Thyroid gland (tissue), 4 donors: ENCODE measurements at regions not wholly inside any gene's neighbourhood (a gene's known extent, or its start where the extent isn't known, plus 50 kb on each side); places are given as distances from the start of the nearest gene placed in this dataset.

Experiments
- DNase-seq, 2 donors: peaks; one replicate each; pipeline ENCODE4 v3.0.0-alpha.2; 2019
- H3K27ac ChIP-seq, 3 donors: fragments of 200-600 bp; sonication (generic); 1 replicate in 2 of 3; 2 replicates in 1 of 3; pipeline ENCODE4 v1.5.1; 2016 to 2019; ENCODE audit warnings: mild to moderate bottlenecking in 1 of 3, moderate library complexity in 1 of 3
- H3K27me3 ChIP-seq: fragments of 200-600 bp; sonication (generic); one replicate; pipeline ENCODE4 v1.5.1; 2019
- H3K36me3 ChIP-seq, 2 donors: fragments of 200-600 bp; sonication (generic); one replicate each; pipeline ENCODE4 v1.5.1; 2016 to 2019
- H3K4me1 ChIP-seq, 2 donors: fragments of 200-600 bp; sonication (generic); one replicate each; pipeline ENCODE4 v1.5.1; 2017 to 2019
- H3K4me3 ChIP-seq, 3 donors: fragments of 200-600 bp; sonication (generic); replicated peaks in 1 of 3; 1 replicate in 2 of 3; 2 replicates in 1 of 3; pipeline ENCODE4 v1.5.1; 2016; ENCODE audit warnings: mild to moderate bottlenecking in 1 of 3
- H3K9me3 ChIP-seq: fragments of 200-600 bp; sonication (generic); one replicate; pipeline ENCODE4 v1.5.1; 2017
- CTCF ChIP-seq, 6 experiments: fragments of 200-600 bp in 3 of 6; fragments of 450-650 bp in 3 of 6; sonication (generic) in 3 of 6; IDR thresholded peaks; one replicate each; pipeline ENCODE4 v1.5.1; 2016 to 2019; ENCODE audit warnings: antibody characterized with exemption in 6 of 6, mild to moderate bottlenecking in 2 of 6, inconsistent platforms in 1 of 6, moderate library complexity in 1 of 6
- POLR2A ChIP-seq, 2 donors: fragments of 450-650 bp; IDR thresholded peaks; one replicate each; pipeline ENCODE4 v1.6.1; 2017; ENCODE audit warnings: antibody characterized with exemption in 2 of 2, mild to moderate bottlenecking in 2 of 2, moderate library complexity in 1 of 2
- WGBS, 2 donors: methylation state at CpG; one replicate each; pipeline ENCODE4 v1.1.5; 2017; 5-methylcytosine and 5-hydroxymethylcytosine counted together
- intact Hi-C: fragments of 100-400 bp; cut with DNase I; formaldehyde crosslinking; loops from one replicate; pipeline ENCODE4 v1.15.1; 2023

- no peak for TF ChIP-seq POLR2A (IDR thresholded peaks at IDR 0.05)
- no peak for TF ChIP-seq CTCF (IDR thresholded peaks at IDR 0.05)
- Histone ChIP-seq H3K4me3 (no peak overlapping the region), H3K27ac (no peak overlapping the region), H3K4me1 (no peaks in the 10 kb centered on the region), H3K9me3 (no peaks in the 10 kb centered on the region), H3K36me3 (no peaks in the 10 kb centered on the region), H3K27me3 (no peaks in the 10 kb centered on the region)
- intact Hi-C loops = no loop called here
- 57 to 74% methylated on average over 1 of the region's 1 CpG for WGBS, 2 donors
- DNase-seq = no peak
Measured at GRCh38 chr19:33971073-33971472, 174.4 kb downstream of the KCTD15 start.

GRCh38 chr19:33977756-33978685 is 181.4 kb downstream of the KCTD15 start:
- TF ChIP-seq CTCF (IDR thresholded peaks at IDR 0.05) (no peak), POLR2A (IDR thresholded peaks at IDR 0.05) (no peak)
- no peaks in the 10 kb centered on the region for H3K4me1 ChIP-seq
- H3K4me3 ChIP-seq = no peak overlapping the region
- H3K27ac ChIP-seq = no peak overlapping the region
- intact Hi-C loops = no loop called here
- H3K27me3 ChIP-seq = no peaks in the 10 kb centered on the region
- no peaks in the 10 kb centered on the region for H3K9me3 ChIP-seq
- WGBS, 2 donors = 79 to 80% methylated on average over 4 of the region's 4 CpGs
- no peak for DNase-seq
- no peaks in the 10 kb centered on the region for H3K36me3 ChIP-seq

- DNase-seq = no peak
Measured at GRCh38 chr19:33982706-33983105, 186.0 kb downstream of the KCTD15 start.

GRCh38 chr19:33988601-33989000 is 183.7 kb upstream of the LSM14A start:
- no peak for TF ChIP-seq POLR2A (IDR thresholded peaks at IDR 0.05)
- no peak for TF ChIP-seq CTCF (IDR thresholded peaks at IDR 0.05)
- Histone ChIP-seq H3K9me3 (no peaks in the 10 kb centered on the region), H3K27ac (no peak overlapping the region), H3K27me3 (no peaks in the 10 kb centered on the region), H3K4me3 (no peak overlapping the region), H3K4me1 (no peaks in the 10 kb centered on the region), H3K36me3 (no peaks in the 10 kb centered on the region)
- no peak for DNase-seq
- intact Hi-C loops = no loop called here
- 71% methylated on average over 3 of the region's 3 CpGs for WGBS, 2 donors

More at GRCh38 chr19:33982706-33983105, 186.0 kb downstream of the KCTD15 start:
- TF ChIP-seq POLR2A (IDR thresholded peaks at IDR 0.05) (no peak), CTCF (IDR thresholded peaks at IDR 0.05) (no peak)
- Histone ChIP-seq H3K4me1 (no peaks in the 10 kb centered on the region), H3K36me3 (no peaks in the 10 kb centered on the region), H3K4me3 (no peak overlapping the region), H3K27me3 (no peaks in the 10 kb centered on the region), H3K9me3 (no peaks in the 10 kb centered on the region), H3K27ac (no peak overlapping the region)
- intact Hi-C loops = no loop called here

- DNase-seq = no peak
- H3K36me3 ChIP-seq = no peaks in the 10 kb centered on the region
- no peaks in the 10 kb centered on the region for H3K27me3 ChIP-seq
Measured at GRCh38 chr19:33997690-33998089, 174.6 kb upstream of the LSM14A start.

More at GRCh38 chr19:33997690-33998089, 174.6 kb upstream of the LSM14A start:
- no peaks in the 10 kb centered on the region for H3K4me1 ChIP-seq
- no peaks in the 10 kb centered on the region for H3K9me3 ChIP-seq
- 68 to 77% methylated on average over 2 of the region's 2 CpGs for WGBS, 2 donors
- intact Hi-C loops = loop anchor here (5.0 kb wide), 1 partner anchor 220 kb away; no protein-coding TSS in a partner anchor
- TF ChIP-seq POLR2A (IDR thresholded peaks at IDR 0.05) = no peak
- TF ChIP-seq CTCF (IDR thresholded peaks at IDR 0.05) = peak in 1 of 6 experiments; percentile 13
- no peak overlapping the region for H3K4me3 ChIP-seq
- H3K27ac ChIP-seq = no peak overlapping the region
